IMR-90 (cell line): ENCODE measurements at regions not wholly inside any gene's neighbourhood (a gene's known extent, or its start where the extent isn't known, plus 50 kb on each side); places are given as distances from the start of the nearest gene placed in this dataset.

Experiments used
- BHLHE40 ChIP-seq: fragments of 150-350 bp; IDR thresholded peaks from 2 replicates; pipeline ENCODE4 v1.6.1; 2016; ENCODE audit warnings: mild to moderate bottlenecking, low read depth, low read length
- CEBPB ChIP-seq: IDR thresholded peaks from 2 replicates; pipeline ENCODE4 v1.6.1; 2012; ENCODE audit warnings: low read depth, low read length, improper control_type of control experiment
- CHD1 ChIP-seq: IDR thresholded peaks from 2 replicates; pipeline ENCODE4 v1.6.1; 2012; ENCODE audit warnings: low read depth, low read length, improper control_type of control experiment
- MAFK ChIP-seq: IDR thresholded peaks from 2 replicates; pipeline ENCODE4 v1.6.1; 2012; ENCODE audit warnings: low read depth, low read length, improper control_type of control experiment
- MAZ ChIP-seq: IDR thresholded peaks from 2 replicates; pipeline ENCODE4 v1.6.1; 2012; ENCODE audit warnings: low read depth, mild to moderate bottlenecking, low read length, improper control_type of control experiment, moderate library complexity, borderline replicate concordance
- MXI1 ChIP-seq: IDR thresholded peaks from 2 replicates; pipeline ENCODE4 v1.6.1; 2012; ENCODE audit warnings: low read depth, mild to moderate bottlenecking, low read length, moderate library complexity, borderline replicate concordance
- NFE2L2 ChIP-seq: fragments of 150-350 bp; IDR thresholded peaks from 2 replicates; pipeline ENCODE4 v1.6.1; 2016; ENCODE audit warnings: low read depth, mild to moderate bottlenecking, low read length
- POLR2A ChIP-seq: IDR thresholded peaks from 2 replicates; pipeline ENCODE4 v1.6.1; 2012; ENCODE audit warnings: mild to moderate bottlenecking, low read depth, low read length
- RAD21 ChIP-seq: IDR thresholded peaks from 2 replicates; pipeline ENCODE4 v1.6.1; 2012; ENCODE audit warnings: low read length, improper control_type of control experiment
- RCOR1 ChIP-seq: IDR thresholded peaks from 2 replicates; pipeline ENCODE4 v1.6.1; 2012; ENCODE audit warnings: mild to moderate bottlenecking, low read length, improper control_type of control experiment; ENCODE audit not compliant: insufficient replicate concordance
- RFX5 ChIP-seq: IDR thresholded peaks from 2 replicates; pipeline ENCODE4 v1.8.0; 2012; ENCODE audit warnings: low read depth, mild to moderate bottlenecking, low read length, moderate library complexity
- SMC3 ChIP-seq: fragments of 150-350 bp; IDR thresholded peaks from 2 replicates; pipeline ENCODE4 v1.6.1; 2016; ENCODE audit warnings: low read depth, mild to moderate bottlenecking, antibody characterized with exemption, low read length, moderate library complexity
- TF ChIP-seq, protein P1 (sequence below): conservative IDR thresholded peaks from 2 replicates; pipeline ENCODE4 v1.5.1; 2012; ENCODE audit warnings: mild to moderate bottlenecking, low read depth, low read length, improper control_type of control experiment
- TF ChIP-seq, protein P2 (sequence below): fragments of 150-350 bp; IDR thresholded peaks from 2 replicates; pipeline ENCODE4 v1.6.1; 2016; ENCODE audit warnings: low read depth, mild to moderate bottlenecking, low read length, moderate library complexity, borderline replicate concordance

DNA sequence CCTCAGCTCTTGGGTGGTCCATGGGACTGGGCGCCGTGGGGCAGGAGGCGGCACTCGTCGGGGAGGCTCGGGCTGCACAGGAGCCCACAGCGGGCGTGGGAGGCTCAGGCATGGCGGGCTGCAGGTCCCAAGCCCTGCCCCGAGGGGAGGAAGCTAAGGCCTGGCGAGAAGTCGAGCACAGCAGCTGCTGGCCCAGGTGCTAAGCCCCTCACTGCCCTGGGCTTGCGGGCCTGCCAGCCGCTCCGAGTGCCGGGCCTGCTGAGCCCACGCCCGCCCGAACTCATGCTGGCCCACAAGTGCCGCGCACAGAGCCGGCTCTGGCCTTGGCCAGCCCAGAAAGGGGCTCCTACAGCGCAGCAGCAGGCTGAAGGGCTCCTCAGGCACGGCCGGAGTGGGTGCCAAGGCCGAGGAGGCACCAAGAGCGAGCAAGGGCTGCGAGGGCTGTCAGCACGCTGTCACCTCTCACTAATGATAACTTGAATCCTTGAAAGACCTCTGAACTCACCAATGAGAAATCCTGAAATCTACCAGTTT is 1506.8 kb upstream of the WWC1 start:
- TF ChIP-seq, protein P1, sequence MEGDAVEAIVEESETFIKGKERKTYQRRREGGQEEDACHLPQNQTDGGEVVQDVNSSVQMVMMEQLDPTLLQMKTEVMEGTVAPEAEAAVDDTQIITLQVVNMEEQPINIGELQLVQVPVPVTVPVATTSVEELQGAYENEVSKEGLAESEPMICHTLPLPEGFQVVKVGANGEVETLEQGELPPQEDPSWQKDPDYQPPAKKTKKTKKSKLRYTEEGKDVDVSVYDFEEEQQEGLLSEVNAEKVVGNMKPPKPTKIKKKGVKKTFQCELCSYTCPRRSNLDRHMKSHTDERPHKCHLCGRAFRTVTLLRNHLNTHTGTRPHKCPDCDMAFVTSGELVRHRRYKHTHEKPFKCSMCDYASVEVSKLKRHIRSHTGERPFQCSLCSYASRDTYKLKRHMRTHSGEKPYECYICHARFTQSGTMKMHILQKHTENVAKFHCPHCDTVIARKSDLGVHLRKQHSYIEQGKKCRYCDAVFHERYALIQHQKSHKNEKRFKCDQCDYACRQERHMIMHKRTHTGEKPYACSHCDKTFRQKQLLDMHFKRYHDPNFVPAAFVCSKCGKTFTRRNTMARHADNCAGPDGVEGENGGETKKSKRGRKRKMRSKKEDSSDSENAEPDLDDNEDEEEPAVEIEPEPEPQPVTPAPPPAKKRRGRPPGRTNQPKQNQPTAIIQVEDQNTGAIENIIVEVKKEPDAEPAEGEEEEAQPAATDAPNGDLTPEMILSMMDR, result no peak
- TF ChIP-seq MAFK (no peak), POLR2A (no peak), MXI1 (no peak), RFX5 (no peak), MAZ (no peak), BHLHE40 (no peak), RCOR1 (no peak), SMC3 (no peak), RAD21 (no peak), CEBPB (no peak), CHD1 (no peak), NFE2L2 (no peak)
- TF ChIP-seq, protein P2, sequence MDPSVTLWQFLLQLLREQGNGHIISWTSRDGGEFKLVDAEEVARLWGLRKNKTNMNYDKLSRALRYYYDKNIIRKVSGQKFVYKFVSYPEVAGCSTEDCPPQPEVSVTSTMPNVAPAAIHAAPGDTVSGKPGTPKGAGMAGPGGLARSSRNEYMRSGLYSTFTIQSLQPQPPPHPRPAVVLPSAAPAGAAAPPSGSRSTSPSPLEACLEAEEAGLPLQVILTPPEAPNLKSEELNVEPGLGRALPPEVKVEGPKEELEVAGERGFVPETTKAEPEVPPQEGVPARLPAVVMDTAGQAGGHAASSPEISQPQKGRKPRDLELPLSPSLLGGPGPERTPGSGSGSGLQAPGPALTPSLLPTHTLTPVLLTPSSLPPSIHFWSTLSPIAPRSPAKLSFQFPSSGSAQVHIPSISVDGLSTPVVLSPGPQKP, result no peak
